ENCODE measurements at regions not wholly inside any gene's neighbourhood (a gene's known extent, or its start where the extent isn't known, plus 50 kb on each side); places are given as distances from the start of the nearest gene placed in this dataset.
"Not testable (repeated sequence)": the region's sequence is repeated elsewhere in the genome, so short reads cannot be mapped to it uniquely, and the experiment has no call there.

- Histone ChIP-seq H3K27me3 (ENCODE audit: control insufficient read depth, insufficient read depth, low read length) (peaks cover 2% of the 10 kb centered on the region), H3K9me3 (ENCODE audit: control insufficient read depth, insufficient read depth, low read length) (no peaks in the 10 kb centered on the region), H3K4me1 (ENCODE audit: control insufficient read depth, insufficient read depth, low read length) (no peaks in the 10 kb centered on the region), H3K27ac (ENCODE audit: low read length) (no peak overlapping the region), H3K4me3 (ENCODE audit: low read length) (no peak overlapping the region), H3K36me3 (ENCODE audit: control insufficient read depth, insufficient read depth, low read length) (no peaks in the 10 kb centered on the region)
- TF ChIP-seq, protein P1, sequence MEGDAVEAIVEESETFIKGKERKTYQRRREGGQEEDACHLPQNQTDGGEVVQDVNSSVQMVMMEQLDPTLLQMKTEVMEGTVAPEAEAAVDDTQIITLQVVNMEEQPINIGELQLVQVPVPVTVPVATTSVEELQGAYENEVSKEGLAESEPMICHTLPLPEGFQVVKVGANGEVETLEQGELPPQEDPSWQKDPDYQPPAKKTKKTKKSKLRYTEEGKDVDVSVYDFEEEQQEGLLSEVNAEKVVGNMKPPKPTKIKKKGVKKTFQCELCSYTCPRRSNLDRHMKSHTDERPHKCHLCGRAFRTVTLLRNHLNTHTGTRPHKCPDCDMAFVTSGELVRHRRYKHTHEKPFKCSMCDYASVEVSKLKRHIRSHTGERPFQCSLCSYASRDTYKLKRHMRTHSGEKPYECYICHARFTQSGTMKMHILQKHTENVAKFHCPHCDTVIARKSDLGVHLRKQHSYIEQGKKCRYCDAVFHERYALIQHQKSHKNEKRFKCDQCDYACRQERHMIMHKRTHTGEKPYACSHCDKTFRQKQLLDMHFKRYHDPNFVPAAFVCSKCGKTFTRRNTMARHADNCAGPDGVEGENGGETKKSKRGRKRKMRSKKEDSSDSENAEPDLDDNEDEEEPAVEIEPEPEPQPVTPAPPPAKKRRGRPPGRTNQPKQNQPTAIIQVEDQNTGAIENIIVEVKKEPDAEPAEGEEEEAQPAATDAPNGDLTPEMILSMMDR (IDR thresholded peaks at IDR 0.05): no peak
- H3K27me3 Mint-ChIP-seq (ENCODE audit: low read depth in 2 of 2): peaks cover 0 to 10% of the 10 kb centered on the region in 2 donors
- no peak overlapping the region for H3K27ac Mint-ChIP-seq
- intact Hi-C loops (cut with micrococcal nuclease): no loop called here
- H3K4me1 Mint-ChIP-seq: no peaks in the 10 kb centered on the region
- H3K4me3 Mint-ChIP-seq: no peak overlapping the region
- H3K9me3 Mint-ChIP-seq: no peaks in the 10 kb centered on the region
- 79% methylated on average over 2 of the region's 2 CpGs for WGBS (ENCODE audit: insufficient coverage)
- H3K36me3 Mint-ChIP-seq: no peaks in the 10 kb centered on the region
- no peak for ATAC-seq
- DNase-seq: no peak
These were observed 86.7 kb downstream of the EBLN2 start for GRCh38 chr3:73148206-73148605.

DNA sequence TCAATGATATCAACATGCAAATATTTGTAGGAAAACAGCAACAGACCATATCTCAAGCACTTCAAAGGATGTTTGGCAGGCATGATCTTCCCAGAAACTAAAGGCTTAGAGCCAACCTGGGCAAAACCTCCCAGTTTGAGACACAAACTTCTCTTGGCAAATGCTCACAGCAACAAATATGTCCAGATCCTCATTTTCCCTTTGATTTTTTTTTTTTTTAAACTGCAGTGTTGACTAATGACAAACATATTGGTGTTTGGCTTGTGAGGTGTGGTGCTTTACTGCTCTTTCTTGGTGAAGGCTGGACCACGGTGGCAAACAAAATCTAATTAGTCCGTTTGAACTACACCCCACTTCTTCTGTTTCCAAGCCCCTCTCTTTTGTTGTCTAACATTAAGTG lies 87.2 kb downstream of the EBLN2 start:
- ATAC-seq: no peak

DNA sequence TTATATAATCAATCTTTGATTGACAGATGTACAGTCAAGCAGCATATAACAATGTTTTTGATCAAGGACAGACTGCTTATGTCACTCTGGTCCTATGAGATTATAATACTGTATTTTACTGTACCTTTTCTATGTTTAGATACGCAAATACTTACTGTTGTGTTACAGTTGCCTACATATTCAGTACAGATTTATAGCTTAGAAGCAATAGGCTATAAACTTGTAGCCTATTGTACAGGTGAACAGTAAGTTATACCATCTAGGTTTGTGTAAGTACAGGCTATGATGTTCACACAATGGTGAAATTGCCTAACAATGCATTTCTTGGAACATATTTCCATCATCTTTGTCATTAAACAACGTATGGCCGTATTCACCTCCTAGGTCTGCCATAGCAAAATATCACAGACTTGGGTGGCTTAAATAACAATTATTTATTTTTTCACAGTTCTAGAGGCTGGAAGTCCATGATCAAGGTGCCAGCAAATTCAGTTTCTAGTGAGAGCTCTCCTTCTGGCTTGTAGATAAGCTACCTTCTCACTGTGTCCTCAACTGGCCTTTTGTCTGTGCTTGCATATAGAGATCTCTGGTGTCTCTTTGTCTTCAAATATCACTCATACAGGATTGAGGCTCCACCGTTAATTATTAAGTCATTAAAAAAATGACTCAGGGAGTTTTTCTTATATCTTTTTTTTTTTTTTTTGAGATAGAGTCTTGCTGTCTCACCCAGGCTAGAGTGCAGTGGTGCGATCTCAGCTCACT lies 89.1 kb downstream of the EBLN2 start:
- no peak for ATAC-seq
- H3K4me1 Mint-ChIP-seq: no peaks in the 10 kb centered on the region
- intact Hi-C loops (cut with micrococcal nuclease): no loop called here

More for the DNA sequence above, 87.2 kb downstream of the EBLN2 start:
- Mint-ChIP-seq H3K4me3 (no peak overlapping the region), H3K9me3 (no peaks in the 10 kb centered on the region), H3K27me3 (ENCODE audit: low read depth in 2 of 2) (peaks cover 0 to 10% of the 10 kb centered on the region in 2 donors), H3K36me3 (no peaks in the 10 kb centered on the region), H3K27ac (no peak overlapping the region), H3K4me1 (no peaks in the 10 kb centered on the region)
- TF ChIP-seq, protein P1 (IDR thresholded peaks at IDR 0.05): no peak
- no peak overlapping the region for H3K4me3 ChIP-seq (ENCODE audit: low read length)
- WGBS (ENCODE audit: insufficient coverage): no CpG with 5 or more reads among the region's 2 CpGs
- no peak overlapping the region for H3K27ac ChIP-seq (ENCODE audit: low read length)
- no peaks in the 10 kb centered on the region for H3K4me1 ChIP-seq (ENCODE audit: control insufficient read depth, insufficient read depth, low read length)
- no peaks in the 10 kb centered on the region for H3K36me3 ChIP-seq (ENCODE audit: control insufficient read depth, insufficient read depth, low read length)
- peaks cover 2% of the 10 kb centered on the region for H3K27me3 ChIP-seq (ENCODE audit: control insufficient read depth, insufficient read depth, low read length)
- no peaks in the 10 kb centered on the region for H3K9me3 ChIP-seq (ENCODE audit: control insufficient read depth, insufficient read depth, low read length)
- intact Hi-C loops (cut with micrococcal nuclease): no loop called here
- no peak for DNase-seq

DNA sequence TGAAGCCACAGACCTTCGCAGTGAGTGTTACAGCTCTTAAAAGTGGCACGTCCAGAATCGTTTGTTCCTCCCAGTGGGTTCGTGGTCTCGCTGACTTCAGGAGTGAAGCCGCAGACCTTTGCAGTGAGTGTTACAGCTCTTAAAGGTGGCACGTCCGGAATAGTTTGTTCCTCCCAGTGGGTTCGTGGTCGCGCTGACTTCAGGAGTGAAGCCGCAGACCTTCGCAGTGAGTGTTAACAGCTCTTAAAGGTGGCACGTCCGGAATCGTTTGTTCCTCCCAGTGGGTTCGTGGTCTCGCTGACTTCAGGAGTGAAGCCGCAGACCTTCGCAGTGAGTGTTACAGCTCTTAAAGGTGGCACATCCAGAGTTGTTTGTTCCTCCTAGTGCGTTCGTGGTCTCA lies 91.1 kb downstream of the EBLN2 start:
- WGBS (ENCODE audit: insufficient coverage): 93% methylated on average over 22 of the region's 22 CpGs
- H3K27ac ChIP-seq (ENCODE audit: low read length); H3K36me3 Mint-ChIP-seq; H3K4me3 ChIP-seq (ENCODE audit: low read length); H3K27ac Mint-ChIP-seq; DNase-seq; H3K4me1 Mint-ChIP-seq; H3K9me3 ChIP-seq (ENCODE audit: control insufficient read depth, insufficient read depth, low read length); intact Hi-C loops (cut with micrococcal nuclease); H3K36me3 ChIP-seq (ENCODE audit: control insufficient read depth, insufficient read depth, low read length); H3K4me3 Mint-ChIP-seq; H3K4me1 ChIP-seq (ENCODE audit: control insufficient read depth, insufficient read depth, low read length); ATAC-seq; H3K9me3 Mint-ChIP-seq; H3K27me3 ChIP-seq (ENCODE audit: control insufficient read depth, insufficient read depth, low read length): not testable (repeated sequence)
- peaks cover 4 to 16% of the 10 kb centered on the region in 2 donors for H3K27me3 Mint-ChIP-seq (ENCODE audit: low read depth in 2 of 2)

More for the DNA sequence above, 89.1 kb downstream of the EBLN2 start:
- WGBS (ENCODE audit: insufficient coverage): 97% methylated on average over 3 of the region's 5 CpGs
- DNase-seq: no peak
- H3K27me3 ChIP-seq (ENCODE audit: control insufficient read depth, insufficient read depth, low read length): peaks cover 2% of the 10 kb centered on the region
- Mint-ChIP-seq H3K36me3 (no peaks in the 10 kb centered on the region), H3K9me3 (peaks cover 0 to 2% of the 10 kb centered on the region in 2 donors), H3K27ac (no peak overlapping the region), H3K27me3 (ENCODE audit: low read depth in 2 of 2) (peaks cover 4 to 12% of the 10 kb centered on the region in 2 donors), H3K4me3 (no peak overlapping the region)
- no peaks in the 10 kb centered on the region for H3K9me3 ChIP-seq (ENCODE audit: control insufficient read depth, insufficient read depth, low read length)
- no peaks in the 10 kb centered on the region for H3K4me1 ChIP-seq (ENCODE audit: control insufficient read depth, insufficient read depth, low read length)
- TF ChIP-seq, protein P1 (IDR thresholded peaks at IDR 0.05): no peak
- no peak overlapping the region for H3K4me3 ChIP-seq (ENCODE audit: low read length)
- no peak overlapping the region for H3K27ac ChIP-seq (ENCODE audit: low read length)
- H3K36me3 ChIP-seq (ENCODE audit: control insufficient read depth, insufficient read depth, low read length): no peaks in the 10 kb centered on the region

GRCh38 chr3:73153057-73153456 lies 91.6 kb downstream of the EBLN2 start:
- WGBS (ENCODE audit: insufficient coverage): 85% methylated on average over 2 of the region's 2 CpGs
- H3K36me3 Mint-ChIP-seq; ATAC-seq; intact Hi-C loops (cut with micrococcal nuclease); H3K27me3 ChIP-seq (ENCODE audit: control insufficient read depth, insufficient read depth, low read length); H3K4me3 ChIP-seq (ENCODE audit: low read length); H3K36me3 ChIP-seq (ENCODE audit: control insufficient read depth, insufficient read depth, low read length); H3K9me3 ChIP-seq (ENCODE audit: control insufficient read depth, insufficient read depth, low read length); H3K27ac ChIP-seq (ENCODE audit: low read length); H3K27ac Mint-ChIP-seq; H3K4me1 ChIP-seq (ENCODE audit: control insufficient read depth, insufficient read depth, low read length); DNase-seq; H3K4me1 Mint-ChIP-seq; H3K9me3 Mint-ChIP-seq; H3K4me3 Mint-ChIP-seq: not testable (repeated sequence)
- H3K27me3 Mint-ChIP-seq (ENCODE audit: low read depth in 2 of 2): peaks cover 4 to 16% of the 10 kb centered on the region in 2 donors

DNA sequence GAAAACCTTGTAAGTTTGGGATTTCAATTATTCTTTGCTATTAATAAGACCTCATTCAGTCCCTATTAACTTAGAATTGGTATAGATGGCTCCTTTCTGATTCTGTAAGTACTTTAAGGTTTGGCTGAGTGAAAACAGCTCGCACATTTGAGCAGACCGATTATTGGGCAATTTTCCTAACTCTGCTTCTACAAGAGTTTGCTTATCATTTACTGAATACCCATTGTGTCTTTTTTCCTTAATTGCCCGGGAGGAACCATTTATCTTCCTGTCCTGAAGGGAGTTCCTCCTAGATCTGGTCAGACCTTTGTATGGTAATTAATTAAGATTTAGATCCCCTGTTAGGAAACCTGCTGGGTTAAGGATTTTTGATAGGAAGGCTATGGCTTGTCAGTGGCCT lies 92.8 kb downstream of the EBLN2 start:
- WGBS (ENCODE audit: insufficient coverage): 77% methylated on average over 3 of the region's 3 CpGs
- H3K27ac Mint-ChIP-seq; H3K27me3 ChIP-seq (ENCODE audit: control insufficient read depth, insufficient read depth, low read length); DNase-seq; H3K9me3 Mint-ChIP-seq; intact Hi-C loops (cut with micrococcal nuclease); H3K4me1 Mint-ChIP-seq; H3K27ac ChIP-seq (ENCODE audit: low read length); H3K4me1 ChIP-seq (ENCODE audit: control insufficient read depth, insufficient read depth, low read length); ATAC-seq; H3K4me3 ChIP-seq (ENCODE audit: low read length); H3K27me3 Mint-ChIP-seq (ENCODE audit: low read depth in 2 of 2); H3K9me3 ChIP-seq (ENCODE audit: control insufficient read depth, insufficient read depth, low read length); H3K36me3 ChIP-seq (ENCODE audit: control insufficient read depth, insufficient read depth, low read length); H3K4me3 Mint-ChIP-seq; H3K36me3 Mint-ChIP-seq: not testable (repeated sequence)
